Skeletal muscle cell (primary cell): ENCODE measurements at regions not wholly inside any gene's neighbourhood (a gene's known extent, or its start where the extent isn't known, plus 50 kb on each side); places are given as distances from the start of the nearest gene placed in this dataset.

Experiments used
- DNase-seq: peaks from one replicate; pipeline ENCODE4 v3.0.0-alpha.2; 2010; ENCODE audit warnings: low read depth
- H3K4me3 ChIP-seq: 2 replicates; pipeline ENCODE4 v1.5.1; 2011; ENCODE audit warnings: low read depth, mild to moderate bottlenecking, control low read depth, low read length, moderate library complexity

DNA sequence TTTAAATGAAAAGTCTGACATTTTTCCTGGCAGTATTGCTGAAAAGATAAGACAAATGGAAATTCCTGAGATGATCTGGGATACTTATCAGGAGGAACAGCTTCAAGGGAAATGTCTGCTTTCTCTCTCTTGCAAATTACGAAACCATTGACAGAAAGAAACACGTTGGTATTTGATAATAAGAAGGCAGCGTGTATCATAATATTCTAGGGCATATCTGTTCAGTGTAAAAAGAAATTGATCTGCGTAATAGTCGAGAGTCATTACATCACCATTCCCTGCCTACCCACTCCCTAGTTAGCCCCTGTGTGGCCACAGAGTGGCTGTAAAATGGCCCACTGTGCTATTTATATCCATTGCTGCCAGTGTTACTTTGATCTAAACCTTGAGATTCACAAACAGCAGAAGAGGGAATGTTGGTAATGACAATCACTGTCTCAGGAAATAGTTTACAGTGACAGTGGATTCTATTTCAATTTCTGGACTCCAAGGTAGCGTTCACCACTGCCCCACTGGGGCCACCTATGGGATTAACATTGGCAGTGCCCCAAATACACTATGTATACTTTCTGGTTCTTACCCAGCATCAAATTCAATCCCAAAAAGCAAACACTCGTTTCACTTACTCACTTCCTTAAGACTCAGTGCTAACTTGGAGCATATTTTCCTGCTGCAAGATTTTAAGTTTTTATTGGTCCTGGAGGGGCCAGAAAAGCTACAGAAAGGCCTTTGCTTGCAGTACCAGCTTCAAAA is 133.4 kb upstream of the GAS1 start:
- no peak for DNase-seq
- no peak overlapping the region for H3K4me3 ChIP-seq

DNA sequence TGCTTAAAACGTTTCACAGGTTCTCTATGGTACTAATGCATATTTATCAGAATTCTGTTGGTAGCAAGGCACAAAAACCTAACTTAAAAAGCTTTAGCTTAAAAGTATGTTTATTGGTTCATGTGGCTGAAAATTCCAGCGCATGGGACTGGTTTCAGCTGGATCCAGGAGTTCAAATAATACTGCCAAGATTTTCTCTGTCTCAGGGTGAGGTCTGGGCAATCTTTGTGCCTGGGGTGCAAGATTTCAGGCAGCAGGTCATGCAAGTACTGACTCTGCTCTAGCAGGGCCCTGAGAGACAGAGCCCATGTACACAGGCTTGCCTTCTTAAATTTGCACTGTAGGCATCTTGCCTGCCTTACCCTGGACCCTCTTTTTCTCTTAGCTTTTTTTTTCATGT is 134.2 kb upstream of the GAS1 start:
- no peak for DNase-seq
- H3K4me3 ChIP-seq: no peak overlapping the region

DNA sequence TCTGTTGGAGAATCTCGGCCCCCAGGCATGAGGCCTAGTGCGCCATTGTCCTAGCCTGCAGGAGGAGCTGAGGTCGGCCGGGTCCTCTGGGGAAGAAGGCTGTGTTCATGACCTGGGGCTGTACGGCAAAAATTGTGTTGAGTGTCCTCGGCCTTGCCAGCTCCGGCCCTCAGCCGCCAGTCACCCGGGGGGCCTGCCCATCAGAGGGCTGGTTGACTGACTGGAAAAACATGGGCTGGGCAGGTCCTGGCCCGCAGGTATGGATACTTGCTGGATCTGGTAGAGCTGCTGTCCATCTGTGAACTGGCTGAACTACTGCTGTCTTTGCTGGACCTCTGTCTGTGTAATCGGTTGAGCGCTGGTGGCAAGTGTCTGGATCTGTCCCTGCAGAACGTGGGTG is 136.7 kb upstream of the GAS1 start:
- no peak for DNase-seq
- H3K4me3 ChIP-seq: no peak overlapping the region

DNA sequence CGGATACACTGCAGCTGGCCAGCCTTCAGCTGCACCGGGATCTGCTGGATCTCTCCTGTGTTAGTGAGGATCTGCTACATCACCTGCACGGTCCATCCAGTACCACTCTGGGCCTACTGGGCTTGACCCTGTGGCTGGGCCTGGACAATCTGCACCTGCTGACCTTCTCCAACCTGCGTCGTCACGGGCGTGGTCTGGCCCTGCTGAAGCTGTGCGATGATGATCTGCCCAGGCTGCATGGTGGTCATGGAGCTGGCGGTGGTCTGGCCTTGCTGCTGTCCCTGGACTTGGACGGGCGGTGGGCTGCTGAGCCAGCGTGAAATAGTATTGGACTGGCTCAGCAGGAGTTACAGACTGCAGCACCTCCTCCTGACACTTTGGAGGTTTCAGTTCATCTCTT is 137.1 kb upstream of the GAS1 start:
- DNase-seq: no peak
- H3K4me3 ChIP-seq: no peak overlapping the region

DNA sequence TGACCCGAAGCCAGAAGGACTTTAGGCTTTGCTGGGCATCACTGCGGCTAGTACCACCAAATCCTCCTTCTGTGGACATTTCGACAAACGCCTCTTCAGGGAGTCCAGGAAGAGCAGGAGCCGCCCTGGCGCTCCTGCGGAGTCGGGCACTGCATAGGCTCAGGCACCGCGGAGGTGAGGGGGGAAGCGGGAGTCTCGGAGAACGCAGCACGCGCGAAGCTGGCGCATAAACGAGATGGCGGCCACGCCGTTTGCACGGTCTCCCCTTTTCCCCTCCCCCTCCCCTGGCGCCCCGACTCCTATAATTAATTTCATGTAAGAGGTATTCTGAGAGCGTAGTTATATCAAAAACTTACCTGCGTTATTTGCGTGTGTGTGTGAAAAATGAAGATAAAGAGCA is 137.8 kb upstream of the GAS1 start:
- DNase-seq: no peak
- H3K4me3 ChIP-seq: no peak overlapping the region

DNA sequence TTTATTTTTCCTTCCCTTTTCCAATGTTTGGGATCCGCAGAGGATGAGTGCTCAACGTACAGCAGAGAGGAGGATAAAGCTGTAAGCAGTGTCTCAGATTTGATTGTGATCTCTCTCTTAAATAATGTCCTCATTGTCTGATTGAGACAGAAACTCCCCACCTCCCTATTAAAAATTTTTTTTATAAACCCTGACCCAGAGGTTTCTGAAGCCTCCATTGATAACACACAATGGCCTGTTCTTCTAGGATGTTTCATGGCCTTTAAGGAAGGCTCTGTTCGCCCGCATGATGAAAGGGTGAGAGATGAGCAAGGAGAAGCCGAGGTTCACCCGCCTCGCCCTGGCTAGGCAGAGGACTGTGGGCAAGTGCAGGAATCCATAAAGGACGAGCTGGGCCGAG is 138.2 kb upstream of the GAS1 start:
- DNase-seq: no peak
- H3K4me3 ChIP-seq: no peak overlapping the region

DNA sequence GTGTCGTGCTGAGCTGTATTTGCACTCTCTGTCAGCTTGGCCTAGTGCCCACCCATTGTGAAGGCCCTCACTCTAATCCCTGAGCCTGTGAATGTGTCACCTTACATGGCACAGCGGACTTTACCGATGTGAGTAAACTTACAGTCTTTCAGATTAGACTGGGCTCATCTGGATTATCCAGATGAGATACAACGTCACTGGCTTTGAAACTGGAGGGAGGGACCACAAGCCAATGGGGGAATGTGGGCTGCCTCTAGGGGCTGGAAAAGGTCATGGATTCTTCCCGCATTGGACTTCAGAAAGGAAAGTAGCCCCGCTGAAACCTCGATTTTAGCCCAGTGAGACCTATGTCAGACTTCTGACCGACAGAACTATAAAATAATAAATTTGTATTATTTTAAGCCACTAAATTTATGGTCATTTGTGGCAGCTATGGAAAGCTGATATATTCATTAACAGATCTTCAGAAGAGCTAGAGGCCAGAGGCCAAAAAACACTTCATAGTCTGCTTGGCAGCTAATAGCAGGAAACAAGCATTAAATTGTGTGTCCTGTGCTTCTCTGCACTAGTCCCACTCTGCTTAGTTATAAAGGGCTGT is 139.0 kb upstream of the GAS1 start:
- DNase-seq: no peak

DNA sequence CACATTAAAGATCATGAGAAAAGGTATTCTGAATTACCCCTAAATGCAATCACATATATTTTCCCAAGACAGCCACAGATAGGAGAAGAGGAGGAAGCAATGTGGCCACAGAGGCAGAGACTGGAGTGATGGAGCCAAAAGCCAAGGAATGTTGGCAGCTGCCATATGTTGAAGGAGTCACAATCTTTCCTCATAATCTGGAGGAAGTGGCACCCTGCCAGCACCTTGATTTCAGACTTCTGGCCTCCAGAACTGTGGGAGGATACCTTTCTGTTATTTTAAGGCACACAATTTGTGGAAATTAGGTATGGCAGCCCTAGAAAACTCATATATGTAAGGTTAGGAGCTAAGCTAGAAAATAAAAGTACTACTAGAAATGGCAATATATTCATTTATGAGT is 139.9 kb upstream of the GAS1 start:
- DNase-seq: no peak
- no peak overlapping the region for H3K4me3 ChIP-seq

More for the DNA sequence above, 139.0 kb upstream of the GAS1 start:
- no peak overlapping the region for H3K4me3 ChIP-seq

DNA sequence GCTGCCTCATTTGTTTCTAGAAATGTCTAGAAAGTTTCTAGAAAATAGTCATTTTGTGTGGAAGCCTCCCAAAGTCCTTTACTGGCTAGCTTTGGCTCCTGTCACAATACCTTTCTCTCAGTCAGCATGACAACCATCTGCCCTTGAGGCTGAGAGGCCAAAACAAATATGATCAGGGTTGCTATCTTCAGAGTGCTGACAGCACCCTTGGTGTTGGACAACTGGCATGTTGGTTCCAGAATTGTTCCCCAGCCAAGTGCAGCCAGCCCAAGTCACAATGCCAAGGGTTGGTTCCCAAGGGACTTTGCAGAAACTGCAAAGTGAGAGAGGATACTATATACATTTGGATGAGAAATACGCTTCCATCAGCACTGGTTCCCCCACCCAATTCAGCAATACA is 140.9 kb upstream of the GAS1 start:
- no peak for DNase-seq
- H3K4me3 ChIP-seq: no peak overlapping the region

DNA sequence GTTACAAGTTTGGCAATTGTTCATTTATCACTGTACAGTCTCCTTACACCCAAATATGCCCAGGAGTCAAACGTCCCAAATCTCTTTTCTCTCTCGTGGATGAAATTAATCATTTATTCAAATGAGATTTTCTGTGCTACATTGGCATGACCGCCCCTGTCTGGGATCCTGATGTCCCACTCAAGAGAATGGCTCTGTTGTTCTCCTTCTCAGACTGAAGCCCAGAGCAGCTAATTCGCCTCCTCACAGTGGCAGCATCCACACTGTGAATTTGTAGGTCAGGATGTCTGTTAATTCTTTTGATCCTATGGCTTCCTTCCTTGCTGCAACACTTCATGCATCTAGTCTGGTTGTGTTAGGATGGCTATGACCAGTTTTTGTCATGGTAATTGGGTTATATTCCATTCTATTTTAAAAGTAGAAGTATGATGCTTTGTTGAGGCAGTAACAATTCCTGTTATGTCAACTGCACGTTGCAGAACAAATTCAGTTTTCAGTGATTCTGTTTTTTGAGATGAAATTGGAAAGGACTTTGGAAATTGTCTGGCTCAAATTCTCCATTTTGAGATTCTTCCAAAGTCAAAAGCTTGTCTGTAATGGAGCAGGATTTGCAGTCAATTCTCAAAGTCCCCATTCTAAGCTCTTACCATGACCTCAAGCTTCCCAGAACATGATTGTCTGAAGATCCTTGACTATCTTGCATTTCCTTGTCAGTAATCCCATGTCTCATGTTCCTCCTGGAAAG is 141.5 kb upstream of the GAS1 start:
- no peak for DNase-seq
- no peak overlapping the region for H3K4me3 ChIP-seq

DNA sequence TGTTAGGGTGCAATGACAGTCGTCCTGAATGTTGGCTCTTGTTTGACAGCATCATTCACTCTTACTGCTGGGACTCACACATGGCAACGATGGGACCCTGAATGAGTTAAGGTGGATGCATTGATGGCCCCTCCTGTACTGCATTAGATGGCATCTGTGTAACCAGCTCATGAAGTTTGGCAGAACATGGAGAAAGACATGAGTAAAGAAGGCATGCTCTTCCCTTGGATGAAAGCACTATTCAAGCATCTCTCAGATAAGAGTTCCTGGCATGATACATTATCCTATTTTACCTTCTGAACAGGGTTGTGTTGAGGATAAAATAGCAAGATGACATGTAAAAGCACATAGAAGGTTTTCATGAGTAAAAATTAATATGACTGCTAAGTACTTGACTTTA is 142.2 kb upstream of the GAS1 start:
- H3K4me3 ChIP-seq: no peak overlapping the region
- no peak for DNase-seq

DNA sequence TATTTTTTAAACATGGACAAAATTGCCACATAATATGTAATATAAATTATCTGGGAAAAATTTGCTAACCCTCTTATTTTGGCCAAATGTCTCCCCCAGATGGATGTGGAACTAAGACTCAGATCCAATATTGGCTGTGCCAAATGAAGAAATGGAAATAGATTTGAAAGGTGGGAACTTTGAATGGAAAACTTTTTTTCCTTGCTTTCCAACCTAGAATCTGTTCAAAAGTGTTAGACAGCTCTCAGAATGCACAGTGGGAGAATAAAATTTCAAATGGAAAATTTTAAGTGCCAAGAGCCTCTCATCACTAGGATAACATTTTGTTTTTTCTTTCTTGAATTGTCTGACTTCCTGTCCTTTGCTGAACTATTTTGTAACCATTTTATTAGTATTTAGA is 142.6 kb upstream of the GAS1 start:
- DNase-seq: no peak
- H3K4me3 ChIP-seq: no peak overlapping the region

DNA sequence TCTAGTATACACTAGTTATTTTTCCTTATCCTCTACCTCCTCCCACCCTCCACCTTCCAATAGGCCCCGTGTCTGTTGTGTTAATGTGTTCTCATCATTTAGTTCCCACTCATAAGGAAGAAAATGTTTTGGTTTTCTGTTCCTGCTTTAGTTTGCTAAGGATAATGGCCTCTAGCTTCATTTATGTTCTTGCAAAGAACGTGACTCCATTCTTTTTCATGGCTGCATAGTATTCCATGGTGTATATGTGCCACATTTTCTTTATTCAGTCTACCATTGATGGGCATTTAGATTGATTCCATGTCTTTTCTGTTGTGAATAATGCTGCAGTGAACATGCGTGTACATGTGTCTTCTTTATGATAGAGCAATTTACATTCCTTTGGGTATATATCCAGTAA is 146.5 kb upstream of the GAS1 start:
- no peak overlapping the region for H3K4me3 ChIP-seq
- DNase-seq: no peak

DNA sequence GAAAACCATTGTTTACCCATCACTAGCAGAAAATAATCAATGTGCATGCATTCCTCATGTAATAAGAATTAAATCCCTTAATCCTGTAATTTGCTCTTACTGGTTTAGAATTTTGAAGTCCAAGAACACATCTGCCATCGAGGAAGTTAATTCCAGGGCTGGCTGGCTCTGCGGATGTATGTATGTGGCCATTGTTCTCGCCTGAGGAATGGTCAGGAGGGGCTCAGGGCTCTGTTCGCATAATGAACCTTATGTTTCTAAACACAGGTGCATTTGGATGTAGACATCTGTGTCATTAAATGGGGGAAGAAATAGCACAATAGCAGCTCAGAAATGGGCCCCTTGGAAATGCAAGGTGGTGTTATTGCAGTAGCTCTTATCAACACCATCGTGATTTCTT is 148.6 kb upstream of the GAS1 start:
- DNase-seq: no peak
- H3K4me3 ChIP-seq: no peak overlapping the region

DNA sequence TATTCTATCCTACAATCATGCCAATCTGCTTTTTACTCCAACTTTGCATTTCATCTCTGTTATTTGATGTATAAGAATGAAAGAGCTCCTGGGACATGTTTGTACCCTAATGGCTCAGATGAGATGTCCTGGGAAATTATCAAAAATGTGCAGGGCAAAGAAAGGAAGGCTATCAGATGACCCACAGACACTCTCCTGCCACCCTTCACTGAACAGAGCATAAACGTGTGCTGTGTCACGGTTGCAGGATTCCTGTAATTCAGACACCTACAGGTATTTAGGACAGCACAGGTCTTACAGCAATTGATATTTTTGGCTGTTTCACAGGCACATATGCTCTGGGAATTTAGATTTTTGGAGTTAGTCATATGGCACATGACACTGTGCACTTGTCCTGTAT is 149.2 kb upstream of the GAS1 start:
- no peak for DNase-seq
- H3K4me3 ChIP-seq: no peak overlapping the region

DNA sequence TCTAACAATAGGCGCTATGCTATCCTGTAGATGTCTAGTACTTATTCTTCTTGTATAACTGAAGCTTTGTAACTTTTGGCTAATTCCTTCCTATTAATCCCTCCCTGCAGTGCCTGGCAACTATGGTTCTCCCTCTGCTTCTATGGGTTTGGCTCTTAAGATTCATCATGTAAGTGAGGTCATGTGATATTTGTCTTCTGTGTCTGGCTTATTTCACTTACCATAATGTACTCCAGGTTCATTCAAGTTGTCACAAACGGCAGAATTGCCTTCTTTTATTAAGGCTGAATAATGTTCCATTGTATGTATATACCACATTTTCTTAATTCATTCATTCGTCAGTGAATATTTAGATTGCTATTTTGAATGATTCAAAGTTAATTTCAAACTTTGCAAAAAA is 149.9 kb upstream of the GAS1 start:
- no peak for DNase-seq
- H3K4me3 ChIP-seq: no peak overlapping the region

DNA sequence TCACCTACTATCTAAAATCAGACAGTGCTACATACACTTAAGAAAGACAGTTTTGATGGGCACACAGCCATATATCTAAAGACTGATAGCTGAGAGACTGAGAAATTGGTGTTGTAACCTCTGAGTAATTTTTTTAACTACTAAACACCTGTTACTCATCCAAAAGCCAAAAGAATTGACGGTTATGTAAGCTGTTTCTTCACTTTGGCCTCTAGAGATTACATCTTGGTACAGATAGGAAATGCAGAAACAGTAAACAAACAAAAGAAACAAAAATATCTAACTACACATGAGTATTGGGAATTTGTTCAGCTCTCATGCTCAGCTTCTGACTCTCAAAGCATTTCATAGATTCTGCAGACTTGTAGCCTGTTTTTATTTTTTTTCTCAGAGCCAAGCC is 152.1 kb upstream of the GAS1 start:
- no peak overlapping the region for H3K4me3 ChIP-seq
- no peak for DNase-seq

DNA sequence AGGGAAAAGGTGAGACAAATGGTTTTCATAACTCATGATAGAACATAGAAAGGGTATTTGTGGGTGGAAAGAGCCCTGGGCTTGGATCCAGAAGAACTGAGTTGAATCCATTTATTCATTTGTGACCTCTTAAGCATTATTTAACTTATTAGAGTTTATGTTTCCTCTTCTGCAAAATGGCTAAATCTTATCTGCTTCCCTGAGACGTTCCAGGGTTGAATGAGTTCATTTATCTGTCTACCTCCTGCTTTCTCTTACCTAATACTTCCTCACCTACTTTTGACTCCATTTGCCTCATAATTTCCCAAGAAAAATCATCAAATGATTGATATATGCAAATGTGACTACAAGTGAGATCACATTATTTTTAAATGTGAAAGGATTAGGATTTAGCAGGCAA is 152.7 kb upstream of the GAS1 start:
- no peak for DNase-seq
- no peak overlapping the region for H3K4me3 ChIP-seq

DNA sequence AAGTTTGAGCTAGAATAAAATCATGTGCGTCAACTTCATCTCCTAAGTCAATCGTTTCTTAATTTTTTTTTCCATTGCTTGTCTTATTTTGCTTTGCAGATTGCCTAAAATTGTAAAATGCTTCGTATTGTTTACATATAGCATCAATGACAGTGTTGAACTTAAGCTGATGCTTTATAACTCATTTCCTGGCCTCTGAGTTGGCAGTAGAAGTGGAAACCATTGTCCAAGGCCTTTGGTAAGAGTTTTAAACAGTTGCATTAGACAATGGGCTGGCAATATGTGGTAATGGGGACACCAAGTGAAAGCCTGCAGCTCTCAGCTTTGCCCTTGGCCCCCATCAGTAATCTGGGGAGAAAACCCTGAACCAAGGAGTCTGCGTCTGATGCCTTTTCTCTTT is 154.8 kb upstream of the GAS1 start:
- H3K4me3 ChIP-seq: no peak overlapping the region
- no peak for DNase-seq

DNA sequence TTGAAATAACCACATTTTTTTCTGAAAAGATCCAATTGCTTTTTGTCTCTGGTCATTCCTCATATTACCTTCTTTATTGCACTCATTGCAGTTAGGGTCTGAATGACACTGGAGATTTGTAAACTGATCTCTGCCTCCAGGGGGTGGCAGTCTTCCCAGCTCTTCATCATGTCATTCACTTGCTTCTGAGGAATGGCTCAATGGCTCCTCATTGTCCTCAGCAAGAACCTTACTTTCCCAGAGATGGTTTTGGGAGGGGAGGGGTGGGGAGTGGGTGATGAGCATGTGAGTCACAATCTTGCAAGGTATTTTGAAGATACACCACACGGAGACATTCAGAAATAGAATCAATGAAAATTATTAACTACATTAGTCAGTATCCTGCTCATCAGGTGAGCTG is 159.8 kb upstream of the GAS1 start:
- no peak overlapping the region for H3K4me3 ChIP-seq
- DNase-seq: peak; percentile 31

DNA sequence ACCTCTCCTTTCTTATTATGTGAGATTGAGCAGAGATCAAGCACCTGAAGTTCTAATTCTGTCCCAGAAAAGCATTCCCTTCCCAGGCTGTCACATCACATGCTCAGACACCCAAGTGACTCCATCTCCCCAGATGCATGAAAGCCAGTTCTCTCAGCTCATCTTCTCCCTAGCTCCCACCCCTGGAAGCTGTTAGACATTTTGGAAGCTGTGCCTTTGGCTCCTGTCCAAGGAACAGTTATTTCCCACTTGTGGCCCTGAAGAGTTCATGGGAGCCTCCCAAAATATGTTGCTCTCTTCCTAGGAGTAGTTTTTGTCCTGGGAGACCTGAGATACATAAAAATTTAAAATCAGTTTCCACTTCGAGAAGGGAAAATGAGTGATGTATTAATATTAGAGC is 161.4 kb upstream of the GAS1 start:
- no peak for DNase-seq
- H3K4me3 ChIP-seq: no peak overlapping the region
